ENCODE measurements at regions not wholly inside any gene's neighbourhood (a gene's known extent, or its start where the extent isn't known, plus 50 kb on each side); places are given as distances from the start of the nearest gene placed in this dataset.
"Not testable (repeated sequence)": the region's sequence is repeated elsewhere in the genome, so short reads cannot be mapped to it uniquely, and the experiment has no call there.

GRCh38 chr12:74595696-74596095 is 58.1 kb downstream of the ATXN7L3B start:
- no peak for DNase-seq (ENCODE audit: low read depth)
- H3K4me3 ChIP-seq (ENCODE audit: low read depth, low read length) = no peak overlapping the region
- no peak for TF ChIP-seq CTCF (IDR thresholded peaks at IDR 0.05; ENCODE audit: insufficient read depth, low read depth, low read length)

- no peak for TF ChIP-seq CTCF (IDR thresholded peaks at IDR 0.05; ENCODE audit: insufficient read depth, low read depth, low read length)
- no peak for DNase-seq (ENCODE audit: low read depth)
Observed at GRCh38 chr12:74598819-74599218, 61.2 kb downstream of the ATXN7L3B start.

GRCh38 chr12:74599932-74600331 is 62.3 kb downstream of the ATXN7L3B start:
- DNase-seq (ENCODE audit: low read depth) = no peak
- TF ChIP-seq CTCF (IDR thresholded peaks at IDR 0.05; ENCODE audit: insufficient read depth, low read depth, low read length) = no peak
- no peak overlapping the region for H3K4me3 ChIP-seq (ENCODE audit: low read depth, low read length)

More at GRCh38 chr12:74598819-74599218, 61.2 kb downstream of the ATXN7L3B start:
- no peak overlapping the region for H3K4me3 ChIP-seq (ENCODE audit: low read depth, low read length)

GRCh38 chr12:74600817-74601216 is 63.2 kb downstream of the ATXN7L3B start:
- not testable (repeated sequence) for DNase-seq (ENCODE audit: low read depth); H3K4me3 ChIP-seq (ENCODE audit: low read depth, low read length)

- H3K4me3 ChIP-seq (ENCODE audit: low read depth, low read length) = no peak overlapping the region
- no peak for DNase-seq (ENCODE audit: low read depth)
- no peak for TF ChIP-seq CTCF (IDR thresholded peaks at IDR 0.05; ENCODE audit: insufficient read depth, low read depth, low read length)
Observed at GRCh38 chr12:74602881-74603672, 65.4 kb downstream of the ATXN7L3B start.

GRCh38 chr12:74608231-74608775 is 70.7 kb downstream of the ATXN7L3B start:
- no peak overlapping the region for H3K4me3 ChIP-seq (ENCODE audit: low read depth, low read length)
- no peak for TF ChIP-seq CTCF (IDR thresholded peaks at IDR 0.05; ENCODE audit: insufficient read depth, low read depth, low read length)
- no peak for DNase-seq (ENCODE audit: low read depth)

- no peak for TF ChIP-seq CTCF (IDR thresholded peaks at IDR 0.05; ENCODE audit: insufficient read depth, low read depth, low read length)
- no peak for DNase-seq (ENCODE audit: low read depth)
- H3K4me3 ChIP-seq (ENCODE audit: low read depth, low read length) = no peak overlapping the region
Observed at GRCh38 chr12:74610711-74611110, 73.1 kb downstream of the ATXN7L3B start.

All from fibroblast of villous mesenchyme (primary cell).